Kidney (tissue), 13 donors: ENCODE measurements at regions not wholly inside any gene's neighbourhood (a gene's known extent, or its start where the extent isn't known, plus 50 kb on each side); places are given as distances from the start of the nearest gene placed in this dataset.

Experiments
- DNase-seq, 5 donors: peaks; one replicate each; pipeline ENCODE4 v3.0.0-alpha.2; 2013 to 2020
- FAIRE-seq: peaks from 2 replicates; lab custom pipeline; 2012; peaks lifted over from hg19 to GRCh38; lab: Jason Lieb, UNC
- H3K27ac ChIP-seq, 2 donors: one replicate each; pipeline ENCODE4 v1.7.0; 2013; ENCODE audit warnings: low read depth in 2 of 2, low read length in 2 of 2, inconsistent platforms in 1 of 2
- H3K27me3 ChIP-seq: one replicate; pipeline ENCODE4 v1.7.1; 2013; ENCODE audit warnings: low read length, inconsistent platforms; ENCODE audit not compliant: control insufficient read depth, insufficient read depth
- H3K36me3 ChIP-seq, 3 donors: one replicate each; pipeline versions ENCODE4 v1.7.0 to v1.7.1; 2013; ENCODE audit warnings: low read length in 3 of 3, control low read depth in 1 of 3, inconsistent platforms in 1 of 3; ENCODE audit not compliant: insufficient read depth in 3 of 3, control insufficient read depth in 2 of 3
- H3K4me1 ChIP-seq, 3 donors: one replicate each; pipeline versions ENCODE4 v1.7.0 to v1.7.1; 2013; ENCODE audit warnings: low read length in 3 of 3, inconsistent platforms in 1 of 3, low read depth in 1 of 3; ENCODE audit not compliant: control insufficient read depth in 2 of 3, insufficient read depth in 2 of 3
- H3K4me3 ChIP-seq, 3 donors: one replicate each; pipeline versions ENCODE4 v1.7.0 to v1.8.1; 2013; ENCODE audit warnings: low read length in 3 of 3, control low read depth in 1 of 3, inconsistent platforms in 1 of 3
- H3K9ac ChIP-seq, 3 donors: one replicate each; pipeline versions ENCODE4 v1.7.0 to v1.7.1; 2013; ENCODE audit warnings: low read length in 3 of 3, control low read depth in 1 of 3, inconsistent platforms in 1 of 3
- H3K9me3 ChIP-seq, 3 donors: one replicate each; pipeline versions ENCODE4 v1.7.0 to v1.7.1; 2013; ENCODE audit warnings: low read length in 3 of 3, control low read depth in 1 of 3, inconsistent platforms in 1 of 3; ENCODE audit not compliant: control insufficient read depth in 2 of 3, insufficient read depth in 1 of 3
- CTCF ChIP-seq: IDR thresholded peaks from 3 replicates; pipeline ENCODE4 v1.5.1; 2012; ENCODE audit warnings: mild to moderate bottlenecking, moderate library complexity, borderline replicate concordance; ENCODE audit not compliant: insufficient read depth; ENCODE audit errors: extremely low read depth
- intact Hi-C: fragments of 100-400 bp; cut with DNase I; formaldehyde crosslinking; loops from one replicate; pipeline ENCODE4 v1.11.1; 2022
- donor health status: control.
- donor health status: control.
- donor health status: control.
- donor health status: control.
- donor health status: control.
- donor health status: DM: yes; HTN: yes; CAD: no.
- donor health status: Normal renal cell carcinoma (clear cell type).

- H3K9me3 ChIP-seq = no peaks in the 10 kb centered on the region
- DNase-seq (no peak), FAIRE-seq (no peak)
- no peak overlapping the region for H3K9ac ChIP-seq
- intact Hi-C loops = no loop called here
- H3K27me3 ChIP-seq = no peaks in the 10 kb centered on the region
- H3K4me3 ChIP-seq = no peak overlapping the region
- TF ChIP-seq CTCF = no peak
- H3K27ac ChIP-seq = no peak overlapping the region
- H3K4me1 ChIP-seq = peaks cover 0 to 3% (median 0%) of the 10 kb centered on the region in 3 donors
- H3K36me3 ChIP-seq = no peaks in the 10 kb centered on the region
Observed at GRCh38 chr6:113633638-113634037, 223.5 kb upstream of the MARCKS start.

DNA sequence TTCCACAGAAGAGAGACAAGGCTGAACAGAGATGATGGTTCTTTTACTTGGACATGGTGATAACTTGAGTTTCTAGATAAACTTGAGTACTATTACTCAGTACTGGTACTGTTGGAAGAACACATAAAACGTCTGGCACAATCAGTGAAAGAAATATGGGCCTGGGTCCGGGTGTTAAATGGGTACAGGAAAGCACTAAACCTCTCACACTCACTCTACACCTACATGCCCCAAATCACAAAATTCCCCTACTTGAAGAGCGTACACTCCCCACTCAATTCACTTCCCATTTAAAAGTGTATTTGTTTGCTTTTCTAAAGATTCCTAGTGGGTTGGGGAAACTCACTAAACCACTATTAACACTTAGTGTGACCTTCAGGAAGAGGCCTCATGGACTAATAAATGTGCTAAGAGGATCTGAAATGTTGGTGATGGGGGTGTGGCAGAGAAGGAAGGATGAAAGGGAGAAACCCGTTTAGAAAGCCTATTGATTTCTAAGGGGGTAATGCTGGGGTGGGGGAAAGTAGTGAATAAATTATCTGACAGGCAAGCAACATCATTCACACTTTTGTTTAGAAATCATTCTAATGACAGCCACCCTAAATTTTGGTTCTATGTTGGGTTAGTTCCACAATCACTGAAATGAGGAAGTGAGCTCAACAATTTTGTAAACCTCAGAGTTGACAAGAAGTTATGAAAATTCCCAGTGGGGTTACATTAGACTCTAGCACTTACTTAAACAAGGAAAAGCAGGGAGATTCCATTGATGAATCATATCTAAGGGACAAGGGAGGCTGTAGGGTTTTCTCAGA lies 222.6 kb upstream of the MARCKS start:
- H3K9ac ChIP-seq = no peak overlapping the region
- no peak overlapping the region for H3K4me3 ChIP-seq
- H3K4me1 ChIP-seq = peaks cover 0 to 3% (median 0%) of the 10 kb centered on the region in 3 donors
- FAIRE-seq (no peak), DNase-seq (no peak)
- no peaks in the 10 kb centered on the region for H3K36me3 ChIP-seq
- no peaks in the 10 kb centered on the region for H3K27me3 ChIP-seq
- no peak overlapping the region for H3K27ac ChIP-seq
- TF ChIP-seq CTCF = no peak
- no peaks in the 10 kb centered on the region for H3K9me3 ChIP-seq
- intact Hi-C loops = no loop called here

- intact Hi-C loops = no loop called here
Observed at GRCh38 chr6:113635222-113635986, 221.7 kb upstream of the MARCKS start.

More at GRCh38 chr6:113635222-113635986, 221.7 kb upstream of the MARCKS start:
- no peaks in the 10 kb centered on the region for H3K9me3 ChIP-seq
- H3K4me1 ChIP-seq = peaks cover 0 to 3% (median 0%) of the 10 kb centered on the region in 3 donors
- no peak overlapping the region for H3K4me3 ChIP-seq
- no peak for TF ChIP-seq CTCF
- no peak overlapping the region for H3K9ac ChIP-seq
- FAIRE-seq = no peak
- H3K27me3 ChIP-seq = no peaks in the 10 kb centered on the region
- no peak for DNase-seq
- H3K36me3 ChIP-seq = no peaks in the 10 kb centered on the region
- no peak overlapping the region for H3K27ac ChIP-seq
